Liver (tissue), 8 donors: ENCODE measurements at regions not wholly inside any gene's neighbourhood (a gene's known extent, or its start where the extent isn't known, plus 50 kb on each side); places are given as distances from the start of the nearest gene placed in this dataset.

Experiments used
- DNase-seq: peaks from one replicate; pipeline ENCODE4 v3.0.0-alpha.2; 2017; ENCODE audit warnings: low spot score
- H3K27ac ChIP-seq, 2 donors: one replicate each; pipeline ENCODE4 v1.7.0; 2013; ENCODE audit warnings: inconsistent platforms in 2 of 2, low read length in 2 of 2, control low read depth in 1 of 2, low read depth in 1 of 2, mild to moderate bottlenecking in 1 of 2
- H3K27me3 ChIP-seq, 4 donors: one replicate each; pipeline versions ENCODE4 v1.6.1 to v1.7.0; 2013; ENCODE audit warnings: low read length in 3 of 4, inconsistent platforms in 1 of 4, mild to moderate bottlenecking in 1 of 4, moderate library complexity in 1 of 4; ENCODE audit not compliant: control insufficient read depth in 4 of 4, insufficient read depth in 4 of 4
- H3K36me3 ChIP-seq, 4 donors: one replicate each; pipeline versions ENCODE4 v1.6.1 to v1.7.0; 2013; ENCODE audit warnings: low read length in 3 of 4, mild to moderate bottlenecking in 3 of 4, low read depth in 1 of 4, moderate library complexity in 1 of 4; ENCODE audit not compliant: control insufficient read depth in 4 of 4, insufficient read depth in 3 of 4
- H3K4me1 ChIP-seq, 4 donors: one replicate each; pipeline versions ENCODE4 v1.6.1 to v1.7.0; 2013; ENCODE audit warnings: low read length in 3 of 4, mild to moderate bottlenecking in 3 of 4, moderate library complexity in 1 of 4; ENCODE audit not compliant: control insufficient read depth in 4 of 4, insufficient read depth in 4 of 4
- H3K4me3 ChIP-seq, 3 donors: one replicate each; pipeline versions ENCODE4 v1.6.1 to v1.7.0; 2013; ENCODE audit warnings: low read length in 3 of 3, control low read depth in 1 of 3, low read depth in 1 of 3, mild to moderate bottlenecking in 1 of 3
- H3K9ac ChIP-seq, 2 donors: one replicate each; pipeline ENCODE4 v1.7.0; 2013; ENCODE audit warnings: low read length in 2 of 2, mild to moderate bottlenecking in 2 of 2, moderate library complexity in 2 of 2, control low read depth in 1 of 2, low read depth in 1 of 2
- H3K9me3 ChIP-seq, 4 donors: one replicate each; pipeline versions ENCODE4 v1.6.1 to v1.7.0; 2013; ENCODE audit warnings: low read length in 3 of 4; ENCODE audit not compliant: control insufficient read depth in 4 of 4
- EGR1 ChIP-seq, 2 donors: IDR thresholded peaks; 2 replicates each; pipeline ENCODE4 v1.6.1; 2016 to 2018; ENCODE audit warnings: antibody characterized with exemption in 2 of 2, low read depth in 2 of 2
- FOXA1 ChIP-seq: IDR thresholded peaks from 2 replicates; pipeline ENCODE4 v1.6.1; 2016; ENCODE audit warnings: antibody characterized with exemption
- FOXA2 ChIP-seq: IDR thresholded peaks from 2 replicates; pipeline ENCODE4 v1.6.1; 2016; ENCODE audit warnings: antibody characterized with exemption
- GABPA ChIP-seq, 2 donors: IDR thresholded peaks in 1 of 2; conservative IDR thresholded peaks in 1 of 2; 2 replicates each; pipeline ENCODE4 v1.6.1; 2016; ENCODE audit warnings: antibody characterized with exemption in 2 of 2, mild to moderate bottlenecking in 1 of 2, moderate library complexity in 1 of 2
- HNF4A ChIP-seq, 2 donors: conservative IDR thresholded peaks; 2 replicates each; pipeline ENCODE4 v1.6.1; 2016; ENCODE audit warnings: antibody characterized with exemption in 2 of 2, mild to moderate bottlenecking in 2 of 2
- HNF4G ChIP-seq: IDR thresholded peaks from 2 replicates; pipeline ENCODE4 v1.6.1; 2016; ENCODE audit warnings: antibody characterized with exemption
- JUND ChIP-seq, 2 donors: IDR thresholded peaks; 2 replicates each; pipeline ENCODE4 v1.6.1; 2016; ENCODE audit warnings: antibody characterized with exemption in 2 of 2
- NR2F2 ChIP-seq: IDR thresholded peaks from 2 replicates; pipeline ENCODE4 v1.6.1; 2016; ENCODE audit warnings: antibody characterized with exemption
- RAD21 ChIP-seq, 2 donors: IDR thresholded peaks; 2 replicates each; pipeline ENCODE4 v1.6.1; 2016; ENCODE audit warnings: antibody characterized with exemption in 2 of 2, mild to moderate bottlenecking in 2 of 2
- RXRA ChIP-seq, 2 donors: IDR thresholded peaks; 2 replicates each; pipeline ENCODE4 v1.6.1; 2017 to 2018; ENCODE audit warnings: antibody characterized with exemption in 2 of 2, mild to moderate bottlenecking in 1 of 2
- SP1 ChIP-seq: IDR thresholded peaks from 2 replicates; pipeline ENCODE4 v1.6.1; 2018; ENCODE audit warnings: antibody characterized with exemption, mild to moderate bottlenecking
- TAF1 ChIP-seq: conservative IDR thresholded peaks from 2 replicates; pipeline ENCODE4 v1.6.1; 2016; ENCODE audit warnings: antibody characterized with exemption, mild to moderate bottlenecking
- YY1 ChIP-seq: IDR thresholded peaks from 2 replicates; pipeline ENCODE4 v1.6.1; 2016; ENCODE audit warnings: antibody characterized with exemption, mild to moderate bottlenecking
- WGBS: extraction: QIAGEN DNeasy Blood & Tissue Kit; methylation state at CpG from one replicate; pipeline ENCODE4 v1.1.7; 2013; 5-methylcytosine and 5-hydroxymethylcytosine counted together
- TF ChIP-seq, protein P1 (sequence below): IDR thresholded peaks from 2 replicates; pipeline ENCODE4 v1.6.1; 2016; ENCODE audit warnings: antibody characterized with exemption
- TF ChIP-seq, protein P2 (sequence below): IDR thresholded peaks from 2 replicates; pipeline ENCODE4 v1.6.1; 2016; ENCODE audit warnings: antibody characterized with exemption
- TF ChIP-seq, protein P3 (sequence below): fragments of 150-350 bp; IDR thresholded peaks from 2 replicates; pipeline ENCODE4 v1.5.1; 2017; ENCODE audit warnings: improper control_type of control experiment, low read depth, low read length; ENCODE audit not compliant: missing input control
- TF ChIP-seq, protein P4 (sequence below): IDR thresholded peaks from 2 replicates; pipeline ENCODE4 v1.6.1; 2016; ENCODE audit warnings: antibody characterized with exemption, mild to moderate bottlenecking
- TF ChIP-seq, protein P5 (sequence below): IDR thresholded peaks from 2 replicates; pipeline ENCODE4 v1.6.1; 2016; ENCODE audit warnings: antibody characterized with exemption
- donor health status: healthy.
- donor health status: healthy.
- donor health status: healthy.
- donor health status: healthy.
- donor health status: healthy.

DNA sequence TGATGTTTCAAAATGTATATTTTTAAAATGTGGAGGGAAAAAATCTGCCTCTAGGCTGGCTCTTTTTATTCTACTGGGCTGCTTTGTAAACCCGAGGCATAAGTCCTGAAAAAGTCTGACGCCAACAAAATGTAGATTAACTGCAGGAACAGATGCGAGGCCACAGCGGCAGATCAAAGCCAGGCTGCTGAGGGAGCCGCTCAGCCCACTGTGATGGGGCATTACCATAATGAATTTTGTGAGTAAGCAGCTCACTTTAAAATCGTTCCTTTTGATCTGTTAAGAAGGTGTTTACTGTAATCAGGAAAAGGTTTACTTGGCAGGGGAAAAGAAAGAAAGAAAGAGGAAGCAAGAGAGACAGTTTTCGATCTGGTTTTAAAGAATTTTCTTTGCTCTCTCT, 269.0 kb downstream of the ICOS start:
- H3K9ac ChIP-seq, result no peak overlapping the region
- DNase-seq, result no peak
- H3K4me3 ChIP-seq, result no peak overlapping the region
- WGBS, result 45% methylated on average over 7 of the region's 7 CpGs
- peaks cover 4 to 23% (median 12%) of the 10 kb centered on the region in 4 donors for H3K4me1 ChIP-seq
- no peak overlapping the region for H3K27ac ChIP-seq
- no peaks in the 10 kb centered on the region for H3K36me3 ChIP-seq
- H3K27me3 ChIP-seq, result no peaks in the 10 kb centered on the region
- TF ChIP-seq, protein P1, sequence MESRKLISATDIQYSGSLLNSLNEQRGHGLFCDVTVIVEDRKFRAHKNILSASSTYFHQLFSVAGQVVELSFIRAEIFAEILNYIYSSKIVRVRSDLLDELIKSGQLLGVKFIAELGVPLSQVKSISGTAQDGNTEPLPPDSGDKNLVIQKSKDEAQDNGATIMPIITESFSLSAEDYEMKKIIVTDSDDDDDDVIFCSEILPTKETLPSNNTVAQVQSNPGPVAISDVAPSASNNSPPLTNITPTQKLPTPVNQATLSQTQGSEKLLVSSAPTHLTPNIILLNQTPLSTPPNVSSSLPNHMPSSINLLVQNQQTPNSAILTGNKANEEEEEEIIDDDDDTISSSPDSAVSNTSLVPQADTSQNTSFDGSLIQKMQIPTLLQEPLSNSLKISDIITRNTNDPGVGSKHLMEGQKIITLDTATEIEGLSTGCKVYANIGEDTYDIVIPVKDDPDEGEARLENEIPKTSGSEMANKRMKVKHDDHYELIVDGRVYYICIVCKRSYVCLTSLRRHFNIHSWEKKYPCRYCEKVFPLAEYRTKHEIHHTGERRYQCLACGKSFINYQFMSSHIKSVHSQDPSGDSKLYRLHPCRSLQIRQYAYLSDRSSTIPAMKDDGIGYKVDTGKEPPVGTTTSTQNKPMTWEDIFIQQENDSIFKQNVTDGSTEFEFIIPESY, result no peak
- no peak for TF ChIP-seq FOXA1
- TF ChIP-seq FOXA2, result no peak
- TF ChIP-seq, protein P2, sequence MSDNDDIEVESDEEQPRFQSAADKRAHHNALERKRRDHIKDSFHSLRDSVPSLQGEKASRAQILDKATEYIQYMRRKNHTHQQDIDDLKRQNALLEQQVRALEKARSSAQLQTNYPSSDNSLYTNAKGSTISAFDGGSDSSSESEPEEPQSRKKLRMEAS, result no peak
- TF ChIP-seq HNF4G, result no peak
- TF ChIP-seq, protein P3, sequence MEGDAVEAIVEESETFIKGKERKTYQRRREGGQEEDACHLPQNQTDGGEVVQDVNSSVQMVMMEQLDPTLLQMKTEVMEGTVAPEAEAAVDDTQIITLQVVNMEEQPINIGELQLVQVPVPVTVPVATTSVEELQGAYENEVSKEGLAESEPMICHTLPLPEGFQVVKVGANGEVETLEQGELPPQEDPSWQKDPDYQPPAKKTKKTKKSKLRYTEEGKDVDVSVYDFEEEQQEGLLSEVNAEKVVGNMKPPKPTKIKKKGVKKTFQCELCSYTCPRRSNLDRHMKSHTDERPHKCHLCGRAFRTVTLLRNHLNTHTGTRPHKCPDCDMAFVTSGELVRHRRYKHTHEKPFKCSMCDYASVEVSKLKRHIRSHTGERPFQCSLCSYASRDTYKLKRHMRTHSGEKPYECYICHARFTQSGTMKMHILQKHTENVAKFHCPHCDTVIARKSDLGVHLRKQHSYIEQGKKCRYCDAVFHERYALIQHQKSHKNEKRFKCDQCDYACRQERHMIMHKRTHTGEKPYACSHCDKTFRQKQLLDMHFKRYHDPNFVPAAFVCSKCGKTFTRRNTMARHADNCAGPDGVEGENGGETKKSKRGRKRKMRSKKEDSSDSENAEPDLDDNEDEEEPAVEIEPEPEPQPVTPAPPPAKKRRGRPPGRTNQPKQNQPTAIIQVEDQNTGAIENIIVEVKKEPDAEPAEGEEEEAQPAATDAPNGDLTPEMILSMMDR, result no peak
- TF ChIP-seq NR2F2, result no peak
- no peak for TF ChIP-seq RXRA (IDR thresholded peaks at IDR 0.05)
- no peak for TF ChIP-seq RAD21 (IDR thresholded peaks at IDR 0.05)
- TF ChIP-seq EGR1 (IDR thresholded peaks at IDR 0.05; ENCODE audit: low read depth in 2 of 2), result no peak
- TF ChIP-seq TAF1, result no peak
- TF ChIP-seq SP1, result no peak
- TF ChIP-seq HNF4A (conservative IDR thresholded peaks at IDR 0.05), result no peak
- TF ChIP-seq JUND (IDR thresholded peaks at IDR 0.05), result no peak
- TF ChIP-seq GABPA (IDR thresholded peaks at IDR 0.05 in 1 of 2, conservative IDR thresholded peaks at IDR 0.05 in 1 of 2), result no peak
- TF ChIP-seq, protein P4, sequence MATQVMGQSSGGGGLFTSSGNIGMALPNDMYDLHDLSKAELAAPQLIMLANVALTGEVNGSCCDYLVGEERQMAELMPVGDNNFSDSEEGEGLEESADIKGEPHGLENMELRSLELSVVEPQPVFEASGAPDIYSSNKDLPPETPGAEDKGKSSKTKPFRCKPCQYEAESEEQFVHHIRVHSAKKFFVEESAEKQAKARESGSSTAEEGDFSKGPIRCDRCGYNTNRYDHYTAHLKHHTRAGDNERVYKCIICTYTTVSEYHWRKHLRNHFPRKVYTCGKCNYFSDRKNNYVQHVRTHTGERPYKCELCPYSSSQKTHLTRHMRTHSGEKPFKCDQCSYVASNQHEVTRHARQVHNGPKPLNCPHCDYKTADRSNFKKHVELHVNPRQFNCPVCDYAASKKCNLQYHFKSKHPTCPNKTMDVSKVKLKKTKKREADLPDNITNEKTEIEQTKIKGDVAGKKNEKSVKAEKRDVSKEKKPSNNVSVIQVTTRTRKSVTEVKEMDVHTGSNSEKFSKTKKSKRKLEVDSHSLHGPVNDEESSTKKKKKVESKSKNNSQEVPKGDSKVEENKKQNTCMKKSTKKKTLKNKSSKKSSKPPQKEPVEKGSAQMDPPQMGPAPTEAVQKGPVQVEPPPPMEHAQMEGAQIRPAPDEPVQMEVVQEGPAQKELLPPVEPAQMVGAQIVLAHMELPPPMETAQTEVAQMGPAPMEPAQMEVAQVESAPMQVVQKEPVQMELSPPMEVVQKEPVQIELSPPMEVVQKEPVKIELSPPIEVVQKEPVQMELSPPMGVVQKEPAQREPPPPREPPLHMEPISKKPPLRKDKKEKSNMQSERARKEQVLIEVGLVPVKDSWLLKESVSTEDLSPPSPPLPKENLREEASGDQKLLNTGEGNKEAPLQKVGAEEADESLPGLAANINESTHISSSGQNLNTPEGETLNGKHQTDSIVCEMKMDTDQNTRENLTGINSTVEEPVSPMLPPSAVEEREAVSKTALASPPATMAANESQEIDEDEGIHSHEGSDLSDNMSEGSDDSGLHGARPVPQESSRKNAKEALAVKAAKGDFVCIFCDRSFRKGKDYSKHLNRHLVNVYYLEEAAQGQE, result no peak
- no peak for TF ChIP-seq YY1
- H3K9me3 ChIP-seq, result no peaks in the 10 kb centered on the region

DNA sequence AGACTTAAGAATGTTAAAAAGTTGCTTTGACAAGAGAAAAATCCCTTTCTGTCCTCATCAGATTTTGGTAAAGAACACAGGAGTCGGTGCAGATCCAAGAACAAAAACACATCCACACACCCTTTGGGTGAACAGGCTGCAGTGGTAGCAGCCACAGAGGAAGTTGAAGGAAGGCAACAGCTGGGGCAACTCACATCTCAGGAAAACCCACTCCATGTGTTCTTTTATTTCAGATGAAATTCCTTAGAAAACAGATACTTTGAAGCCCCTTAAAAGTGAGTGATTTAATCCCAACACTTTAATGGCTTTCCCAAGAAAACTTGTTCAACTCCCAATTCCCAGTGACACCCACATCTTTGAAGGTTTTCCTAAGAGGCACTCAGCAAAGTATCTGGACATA, 271.3 kb downstream of the ICOS start:
- H3K9me3 ChIP-seq, result no peaks in the 10 kb centered on the region
- no peaks in the 10 kb centered on the region for H3K36me3 ChIP-seq
- H3K4me3 ChIP-seq, result no peak overlapping the region
- TF ChIP-seq FOXA1 (no peak), NR2F2 (no peak), FOXA2 (no peak), TAF1 (no peak), YY1 (no peak), EGR1 (IDR thresholded peaks at IDR 0.05; ENCODE audit: low read depth in 2 of 2) (no peak), HNF4G (no peak), RXRA (IDR thresholded peaks at IDR 0.05) (no peak)
- TF ChIP-seq, protein P5, sequence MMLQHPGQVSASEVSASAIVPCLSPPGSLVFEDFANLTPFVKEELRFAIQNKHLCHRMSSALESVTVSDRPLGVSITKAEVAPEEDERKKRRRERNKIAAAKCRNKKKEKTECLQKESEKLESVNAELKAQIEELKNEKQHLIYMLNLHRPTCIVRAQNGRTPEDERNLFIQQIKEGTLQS, result no peak
- TF ChIP-seq, protein P4, result no peak
- no peaks in the 10 kb centered on the region for H3K27me3 ChIP-seq
- WGBS, result 92% methylated on average over 1 of the region's 1 CpG
- H3K27ac ChIP-seq, result no peak overlapping the region
- H3K4me1 ChIP-seq, result peaks cover 0 to 8% (median under 1%) of the 10 kb centered on the region in 4 donors
- no peak for DNase-seq
- no peak overlapping the region for H3K9ac ChIP-seq
